Cardiac fibroblast (primary cell): ENCODE measurements at regions not wholly inside any gene's neighbourhood (a gene's known extent, or its start where the extent isn't known, plus 50 kb on each side); places are given as distances from the start of the nearest gene placed in this dataset.

Source experiments
- DNase-seq, 2 donors: peaks; one replicate each; pipeline versions ENCODE4 v3.0.0 to v3.0.0-alpha.2; 2010; ENCODE audit warnings: low read depth in 2 of 2
- H3K4me3 ChIP-seq, 2 donors: replicated peaks in 1 of 2; 1 replicate in 1 of 2; 2 replicates in 1 of 2; pipeline ENCODE4 v1.5.1; 2011; ENCODE audit warnings: low read depth in 2 of 2, low read length in 2 of 2, mild to moderate bottlenecking in 2 of 2, moderate library complexity in 1 of 2
- CTCF ChIP-seq: IDR thresholded peaks from one replicate; pipeline ENCODE4 v1.5.1; 2011; ENCODE audit warnings: low read depth, mild to moderate bottlenecking, low read length, inconsistent platforms

DNA sequence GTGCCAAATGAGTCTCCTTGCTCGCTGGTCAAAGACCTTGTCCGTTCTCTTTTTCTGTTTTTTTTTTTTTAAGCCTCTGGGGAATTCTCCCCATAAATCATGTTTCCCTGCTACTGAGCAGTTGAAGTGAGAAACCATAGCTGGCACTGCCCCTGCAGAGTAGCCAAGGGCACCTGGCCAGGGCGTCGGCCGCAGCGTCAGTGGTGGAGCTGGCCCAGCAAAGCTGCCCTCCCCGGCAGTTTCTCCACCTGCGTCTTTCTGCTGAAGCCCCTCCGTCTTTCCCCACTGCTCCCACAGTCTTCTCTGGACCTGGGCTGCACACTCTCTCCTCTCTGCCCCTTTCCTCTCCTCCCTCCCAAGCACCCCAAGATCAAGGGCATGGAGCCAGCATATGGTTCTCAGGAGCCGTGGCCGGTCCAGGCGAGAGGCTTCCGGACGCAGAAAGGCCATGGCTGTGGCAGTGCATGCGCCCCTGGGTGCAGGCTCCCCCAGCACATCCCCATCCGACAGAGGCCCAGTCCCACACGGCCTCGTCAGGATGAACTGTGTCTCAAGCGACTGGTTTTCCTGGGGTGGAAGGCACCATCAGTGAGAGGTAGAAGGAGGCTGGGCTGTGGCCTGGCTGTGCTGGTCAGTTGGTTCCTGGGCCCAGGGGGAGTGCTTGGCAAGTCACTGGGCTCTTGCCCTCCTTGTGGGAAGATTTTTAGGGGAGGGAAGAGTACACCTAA, 218.1 kb downstream of the ERMARD start:
- no peak for TF ChIP-seq CTCF

GRCh38 chr6:169968541-169969270, 217.3 kb downstream of the ERMARD start:
- H3K4me3 ChIP-seq: no peak overlapping the region
- DNase-seq: no peak
- no peak for TF ChIP-seq CTCF

More for the DNA sequence above, 218.1 kb downstream of the ERMARD start:
- no peak for DNase-seq
- H3K4me3 ChIP-seq: no peak overlapping the region

DNA sequence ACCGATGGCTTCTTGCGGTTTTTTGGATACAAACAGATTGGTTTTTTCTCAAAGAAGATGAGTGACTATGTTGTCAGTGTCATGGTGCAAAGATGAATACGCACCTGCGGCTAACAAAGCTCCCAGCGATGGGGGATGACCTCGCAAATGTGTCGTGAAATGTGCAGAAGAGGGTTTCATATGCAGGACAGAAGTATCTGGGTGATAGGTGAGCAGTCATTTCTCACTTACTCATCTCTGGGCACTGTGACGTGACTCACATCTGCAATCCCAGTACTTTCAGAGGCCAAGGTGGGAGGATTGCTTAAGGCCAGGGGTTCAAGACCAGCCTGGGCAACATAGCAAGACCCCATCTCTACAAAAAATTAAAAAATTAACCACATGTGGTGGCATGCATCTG, 216.3 kb downstream of the ERMARD start:
- no peak for TF ChIP-seq CTCF
- no peak for DNase-seq
- no peak overlapping the region for H3K4me3 ChIP-seq

GRCh38 chr6:169966312-169967181, 215.1 kb downstream of the ERMARD start:
- H3K4me3 ChIP-seq: no peak overlapping the region
- no peak for DNase-seq
- no peak for TF ChIP-seq CTCF

DNA sequence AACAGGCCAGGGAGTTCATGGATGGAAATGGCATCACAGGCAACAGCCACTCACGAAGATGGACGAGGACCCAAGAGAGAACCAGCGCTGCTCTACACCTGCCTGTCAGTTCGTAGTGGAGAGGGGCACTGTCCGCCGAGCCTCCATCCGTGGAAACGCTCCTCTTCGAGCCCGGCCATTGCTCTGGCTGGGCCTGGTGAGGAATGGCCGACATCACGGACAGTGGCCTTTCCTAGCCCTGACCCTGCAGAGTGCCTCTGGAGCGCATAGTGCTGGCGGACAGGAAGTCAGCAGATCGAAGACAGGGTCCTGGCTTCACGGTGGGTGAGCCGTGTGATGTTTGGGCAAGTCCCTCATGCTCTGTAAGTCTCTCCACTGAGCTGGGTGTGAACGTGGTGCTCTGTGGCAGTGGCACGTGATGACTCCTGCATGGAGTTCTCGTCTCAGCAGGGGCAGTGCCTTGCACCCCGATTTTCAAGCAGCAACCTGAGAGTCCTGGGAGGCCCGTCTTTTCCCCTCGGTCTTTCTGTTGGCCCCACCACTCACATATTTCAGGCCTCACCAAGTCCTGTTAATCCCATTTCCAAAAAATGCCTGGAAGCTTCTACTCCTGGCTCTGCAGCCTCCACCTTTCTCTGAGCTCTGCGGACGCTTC, 214.4 kb downstream of the ERMARD start:
- no peak for TF ChIP-seq CTCF
- no peak for DNase-seq

GRCh38 chr6:169965239-169965638, 213.8 kb downstream of the ERMARD start:
- H3K4me3 ChIP-seq: no peak overlapping the region
- no peak for DNase-seq
- no peak for TF ChIP-seq CTCF

More for the DNA sequence above, 214.4 kb downstream of the ERMARD start:
- H3K4me3 ChIP-seq: no peak overlapping the region
